Lung (tissue), 11 donors: ENCODE measurements at regions not wholly inside any gene's neighbourhood (a gene's known extent, or its start where the extent isn't known, plus 50 kb on each side); places are given as distances from the start of the nearest gene placed in this dataset.

Source experiments
- ATAC-seq: fragments of 200-7000 bp; cut with Tn5 transposase; one replicate; pipeline ENCODE4 v1.9.1; 2020; ENCODE audit warnings: moderate number of reproducible peaks; ENCODE audit not compliant: insufficient read depth, low FRiP score
- DNase-seq, 3 donors: peaks; one replicate each; pipeline ENCODE4 v3.0.0-alpha.2; 2013 to 2017
- H3K27ac ChIP-seq, 2 donors: one replicate each; pipeline ENCODE4 v1.5.1; 2013; ENCODE audit warnings: mild to moderate bottlenecking in 2 of 2, moderate library complexity in 2 of 2, control low read depth in 1 of 2, inconsistent platforms in 1 of 2, low read depth in 1 of 2, low read length in 1 of 2
- H3K27me3 ChIP-seq, 3 donors: one replicate each; pipeline ENCODE4 v1.5.1; 2013; ENCODE audit warnings: low read length in 2 of 3; ENCODE audit not compliant: control insufficient read depth in 3 of 3, insufficient read depth in 3 of 3
- H3K36me3 ChIP-seq, 4 donors: one replicate each; pipeline ENCODE4 v1.5.1; 2013; ENCODE audit warnings: low read length in 4 of 4, mild to moderate bottlenecking in 1 of 4, moderate library complexity in 1 of 4; ENCODE audit not compliant: control insufficient read depth in 4 of 4, insufficient read depth in 4 of 4
- H3K4me1 ChIP-seq, 5 donors: one replicate each; pipeline ENCODE4 v1.5.1; 2013; ENCODE audit warnings: low read length in 5 of 5, mild to moderate bottlenecking in 2 of 5, moderate library complexity in 1 of 5; ENCODE audit not compliant: control insufficient read depth in 5 of 5, insufficient read depth in 5 of 5
- H3K4me3 ChIP-seq: one replicate; pipeline ENCODE4 v1.5.1; 2013; ENCODE audit warnings: mild to moderate bottlenecking, control low read depth, moderate library complexity
- H3K9ac ChIP-seq, 2 donors: one replicate each; pipeline ENCODE4 v1.5.1; 2013; ENCODE audit warnings: low read length in 2 of 2, control low read depth in 1 of 2; ENCODE audit not compliant: insufficient read depth in 1 of 2
- H3K9me3 ChIP-seq, 4 donors: one replicate each; pipeline ENCODE4 v1.5.1; 2013; ENCODE audit warnings: low read length in 3 of 4, mild to moderate bottlenecking in 1 of 4, moderate library complexity in 1 of 4; ENCODE audit not compliant: control insufficient read depth in 4 of 4, insufficient read depth in 3 of 4
- CTCF ChIP-seq: IDR thresholded peaks from 2 replicates; pipeline ENCODE4 v1.5.1; 2012; ENCODE audit warnings: mild to moderate bottlenecking; ENCODE audit errors: control extremely low read depth, extremely low read depth
- WGBS, 2 donors: extraction: QIAGEN DNeasy Blood & Tissue Kit; methylation state at CpG; one replicate each; pipeline ENCODE4 v1.1.7; 2013; 5-methylcytosine and 5-hydroxymethylcytosine counted together
- donor health status: control.
- donor health status: control.
- donor health status: Bipolar disorder and iron deficiency.
- donor health status: healthy.
- donor health status: DM: yes; HTN: yes; CAD: no.

GRCh38 chr3:23094890-23095462, 108.2 kb upstream of the UBE2E2 start:
- ATAC-seq (no peak), DNase-seq (no peak)
- H3K27me3 ChIP-seq = no peaks in the 10 kb centered on the region
- 88 to 93% methylated on average over 4 of the region's 4 CpGs for WGBS, 2 donors
- H3K36me3 ChIP-seq = no peaks in the 10 kb centered on the region
- no peak overlapping the region for H3K9ac ChIP-seq
- H3K9me3 ChIP-seq = no peaks in the 10 kb centered on the region
- H3K4me3 ChIP-seq = no peak overlapping the region
- H3K27ac ChIP-seq = no peak overlapping the region
- no peak for TF ChIP-seq CTCF
- no peaks in the 10 kb centered on the region for H3K4me1 ChIP-seq

GRCh38 chr3:23096041-23096440, 107.1 kb upstream of the UBE2E2 start:
- H3K9me3 ChIP-seq = no peaks in the 10 kb centered on the region
- TF ChIP-seq CTCF = no peak
- no peaks in the 10 kb centered on the region for H3K36me3 ChIP-seq
- no peak for DNase-seq
- WGBS, 2 donors = 83 to 85% methylated on average over 1 of the region's 1 CpG
- ATAC-seq = no peak
- no peaks in the 10 kb centered on the region for H3K27me3 ChIP-seq
- no peak overlapping the region for H3K27ac ChIP-seq
- no peak overlapping the region for H3K4me3 ChIP-seq
- H3K9ac ChIP-seq = no peak overlapping the region
- H3K4me1 ChIP-seq = no peaks in the 10 kb centered on the region

GRCh38 chr3:23099021-23099420, 104.1 kb upstream of the UBE2E2 start:
- no peak overlapping the region for H3K9ac ChIP-seq
- no peak for DNase-seq
- no peaks in the 10 kb centered on the region for H3K36me3 ChIP-seq
- no peak overlapping the region for H3K27ac ChIP-seq
- TF ChIP-seq CTCF = no peak
- WGBS, 2 donors = 43 to 84% methylated on average over 1 of the region's 1 CpG
- H3K4me1 ChIP-seq = peaks cover 0 to 5% (median 0%) of the 10 kb centered on the region in 5 donors
- no peaks in the 10 kb centered on the region for H3K9me3 ChIP-seq
- no peak overlapping the region for H3K4me3 ChIP-seq
- ATAC-seq = no peak
- H3K27me3 ChIP-seq = no peaks in the 10 kb centered on the region

- Histone ChIP-seq H3K27ac (no peak overlapping the region), H3K9ac (no peak overlapping the region), H3K4me1 (peaks cover 0 to 5% (median 0%) of the 10 kb centered on the region in 5 donors), H3K27me3 (no peaks in the 10 kb centered on the region), H3K4me3 (no peak overlapping the region), H3K36me3 (no peaks in the 10 kb centered on the region), H3K9me3 (no peaks in the 10 kb centered on the region)
- DNase-seq (no peak), ATAC-seq (no peak)
- WGBS, 2 donors = 47 to 76% methylated on average over 2 of the region's 2 CpGs
- no peak for TF ChIP-seq CTCF
Observed at GRCh38 chr3:23099677-23100076, 103.5 kb upstream of the UBE2E2 start.
